Astrocyte (in vitro differentiated cells and primary cell): ENCODE measurements at regions not wholly inside any gene's neighbourhood (a gene's known extent, or its start where the extent isn't known, plus 50 kb on each side); places are given as distances from the start of the nearest gene placed in this dataset.

Experiments used
- DNase-seq: peaks from one replicate; pipeline ENCODE4 v3.0.0-alpha.2; 2010; ENCODE audit warnings: low read depth
- FAIRE-seq: peaks from 2 replicates; lab custom pipeline; 2011; peaks lifted over from hg19 to GRCh38; lab: Jason Lieb, UNC
- H2AFZ ChIP-seq: 2 replicates; pipeline ENCODE4 v1.6.0; 2012; ENCODE audit warnings: low read depth, low read length, inconsistent platforms
- H3K27ac ChIP-seq: 2 replicates; pipeline ENCODE4 v1.5.1; 2011; ENCODE audit warnings: low read depth, low read length, inconsistent platforms
- H3K27me3 ChIP-seq: 2 replicates; pipeline ENCODE4 v1.6.0; 2011; ENCODE audit warnings: low read length, inconsistent platforms; ENCODE audit not compliant: insufficient read depth
- H3K36me3 ChIP-seq: 2 replicates; pipeline ENCODE4 v1.5.1; 2011; ENCODE audit warnings: low read length, inconsistent platforms; ENCODE audit not compliant: insufficient read depth
- H3K4me1 ChIP-seq: 2 replicates; pipeline ENCODE4 v1.5.1; 2011; ENCODE audit warnings: low read length, inconsistent platforms; ENCODE audit not compliant: insufficient read depth
- H3K4me2 ChIP-seq: 2 replicates; pipeline ENCODE4 v1.6.0; 2012; ENCODE audit warnings: low read length, inconsistent platforms
- H3K4me3 ChIP-seq: 2 replicates; pipeline ENCODE4 v1.5.1; 2011; ENCODE audit warnings: low read depth, mild to moderate bottlenecking, low read length, inconsistent platforms; ENCODE audit not compliant: insufficient read depth
- H3K79me2 ChIP-seq: 2 replicates; pipeline ENCODE4 v1.6.0; 2012; ENCODE audit warnings: mild to moderate bottlenecking, low read length, inconsistent platforms; ENCODE audit not compliant: insufficient read depth
- H3K9ac ChIP-seq: 2 replicates; pipeline ENCODE4 v1.6.0; 2012; ENCODE audit warnings: mild to moderate bottlenecking, low read length, inconsistent platforms
- H3K9me3 ChIP-seq: 2 replicates; pipeline ENCODE4 v1.5.1; 2012; ENCODE audit warnings: low read depth, mild to moderate bottlenecking, low read length, inconsistent platforms; ENCODE audit not compliant: insufficient read depth
- H4K20me1 ChIP-seq: 2 replicates; pipeline ENCODE4 v1.6.0; 2012; ENCODE audit warnings: low read length, inconsistent platforms; ENCODE audit not compliant: insufficient read depth
- H3K27ac Mint-ChIP-seq: one replicate; pipeline ENCODE4 v1.8.0; 2021; ENCODE audit warnings: mild to moderate bottlenecking, mixed read lengths; ENCODE audit not compliant: unreplicated experiment
- H3K27me3 Mint-ChIP-seq: one replicate; pipeline ENCODE4 v1.8.0; 2021; ENCODE audit warnings: low read depth, mixed read lengths; ENCODE audit not compliant: unreplicated experiment
- H3K36me3 Mint-ChIP-seq: one replicate; pipeline ENCODE4 v1.8.0; 2021; ENCODE audit warnings: low read depth, mixed read lengths; ENCODE audit not compliant: unreplicated experiment
- H3K4me1 Mint-ChIP-seq: one replicate; pipeline ENCODE4 v1.8.0; 2021; ENCODE audit warnings: low read depth, mixed read lengths; ENCODE audit not compliant: unreplicated experiment
- H3K4me3 Mint-ChIP-seq: one replicate; pipeline ENCODE4 v1.8.0; 2021; ENCODE audit warnings: mild to moderate bottlenecking, moderate library complexity, mixed read lengths; ENCODE audit not compliant: unreplicated experiment
- H3K9me3 Mint-ChIP-seq: one replicate; pipeline ENCODE4 v1.8.0; 2021; ENCODE audit warnings: mild to moderate bottlenecking, mixed read lengths; ENCODE audit not compliant: unreplicated experiment
- EZH2 ChIP-seq: IDR thresholded peaks from 2 replicates; pipeline ENCODE4 v1.6.1; 2012; ENCODE audit warnings: mild to moderate bottlenecking, low read length, inconsistent platforms; ENCODE audit not compliant: insufficient read depth
- TF ChIP-seq, protein P1 (sequence below): IDR thresholded peaks from 2 replicates; pipeline ENCODE4 v1.5.1; 2011; ENCODE audit warnings: low read depth, mild to moderate bottlenecking, inconsistent platforms, low read length, moderate library complexity; ENCODE audit not compliant: insufficient read depth

DNA sequence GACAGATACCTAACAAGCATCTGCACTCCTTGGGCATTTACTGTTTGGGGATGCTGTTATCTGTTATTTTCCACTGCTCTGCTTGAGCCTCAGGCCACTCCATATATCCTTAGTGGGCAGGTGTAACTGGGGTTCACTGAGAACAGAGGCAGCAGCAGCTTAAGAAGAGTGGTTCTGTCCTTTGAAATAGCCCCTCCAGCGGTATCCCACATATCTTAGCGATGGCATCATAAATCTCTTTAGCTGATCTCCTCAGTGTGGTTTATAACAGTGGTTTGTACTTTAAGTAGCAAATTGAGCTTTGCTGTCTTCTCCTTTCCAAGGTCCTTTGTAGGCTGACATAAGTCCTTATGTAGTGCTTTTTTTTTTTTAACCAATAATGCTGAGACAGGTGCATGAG, 79.7 kb upstream of the RPRM start:
- no peak overlapping the region for H3K27ac Mint-ChIP-seq
- H3K36me3 Mint-ChIP-seq = no peaks in the 10 kb centered on the region
- DNase-seq = no peak
- Histone ChIP-seq H3K4me1 (no peaks in the 10 kb centered on the region), H3K4me3 (no peak overlapping the region), H2AFZ (no peak overlapping the region), H3K4me2 (no peak overlapping the region), H3K27ac (no peak overlapping the region), H4K20me1 (no peaks in the 10 kb centered on the region), H3K36me3 (no peaks in the 10 kb centered on the region), H3K9ac (no peak overlapping the region), H3K79me2 (no peaks in the 10 kb centered on the region), H3K9me3 (no peaks in the 10 kb centered on the region), H3K27me3 (no peaks in the 10 kb centered on the region)
- TF ChIP-seq EZH2 = no peak
- TF ChIP-seq, protein P1, sequence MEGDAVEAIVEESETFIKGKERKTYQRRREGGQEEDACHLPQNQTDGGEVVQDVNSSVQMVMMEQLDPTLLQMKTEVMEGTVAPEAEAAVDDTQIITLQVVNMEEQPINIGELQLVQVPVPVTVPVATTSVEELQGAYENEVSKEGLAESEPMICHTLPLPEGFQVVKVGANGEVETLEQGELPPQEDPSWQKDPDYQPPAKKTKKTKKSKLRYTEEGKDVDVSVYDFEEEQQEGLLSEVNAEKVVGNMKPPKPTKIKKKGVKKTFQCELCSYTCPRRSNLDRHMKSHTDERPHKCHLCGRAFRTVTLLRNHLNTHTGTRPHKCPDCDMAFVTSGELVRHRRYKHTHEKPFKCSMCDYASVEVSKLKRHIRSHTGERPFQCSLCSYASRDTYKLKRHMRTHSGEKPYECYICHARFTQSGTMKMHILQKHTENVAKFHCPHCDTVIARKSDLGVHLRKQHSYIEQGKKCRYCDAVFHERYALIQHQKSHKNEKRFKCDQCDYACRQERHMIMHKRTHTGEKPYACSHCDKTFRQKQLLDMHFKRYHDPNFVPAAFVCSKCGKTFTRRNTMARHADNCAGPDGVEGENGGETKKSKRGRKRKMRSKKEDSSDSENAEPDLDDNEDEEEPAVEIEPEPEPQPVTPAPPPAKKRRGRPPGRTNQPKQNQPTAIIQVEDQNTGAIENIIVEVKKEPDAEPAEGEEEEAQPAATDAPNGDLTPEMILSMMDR = no peak
- H3K9me3 Mint-ChIP-seq = peaks cover 3% of the 10 kb centered on the region
- H3K27me3 Mint-ChIP-seq = no peaks in the 10 kb centered on the region
- no peak for FAIRE-seq
- no peak overlapping the region for H3K4me3 Mint-ChIP-seq
- H3K4me1 Mint-ChIP-seq = no peaks in the 10 kb centered on the region

DNA sequence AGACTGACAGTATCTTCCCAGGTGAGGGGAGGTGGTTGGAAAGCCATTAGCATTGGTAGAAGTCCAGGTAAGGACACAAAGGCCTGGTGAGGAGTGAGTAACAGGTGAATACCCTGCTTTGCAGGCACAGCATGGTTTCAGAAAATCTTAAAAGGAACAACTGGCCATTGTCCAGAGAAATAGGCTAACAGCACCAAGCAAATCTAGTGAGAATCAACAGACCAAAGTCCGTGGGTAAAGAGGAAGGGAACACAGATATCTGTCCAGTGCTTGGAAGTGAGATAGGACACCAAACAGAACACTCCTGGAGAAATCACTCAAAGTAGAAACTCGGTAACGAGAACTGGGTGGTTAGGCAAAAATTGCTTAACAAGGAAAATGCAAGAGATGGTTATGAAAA, 88.8 kb upstream of the RPRM start:
- Histone ChIP-seq H3K9ac (no peak overlapping the region), H3K4me1 (no peaks in the 10 kb centered on the region), H3K9me3 (no peaks in the 10 kb centered on the region), H3K79me2 (no peaks in the 10 kb centered on the region), H3K36me3 (no peaks in the 10 kb centered on the region), H3K27me3 (no peaks in the 10 kb centered on the region), H3K4me2 (no peak overlapping the region), H3K4me3 (no peak overlapping the region), H2AFZ (no peak overlapping the region), H4K20me1 (no peaks in the 10 kb centered on the region), H3K27ac (no peak overlapping the region)
- Mint-ChIP-seq H3K4me1 (no peaks in the 10 kb centered on the region), H3K9me3 (peaks cover 2% of the 10 kb centered on the region), H3K4me3 (no peak overlapping the region), H3K36me3 (no peaks in the 10 kb centered on the region), H3K27me3 (no peaks in the 10 kb centered on the region), H3K27ac (no peak overlapping the region)
- TF ChIP-seq EZH2 = no peak
- TF ChIP-seq, protein P1 = no peak
- FAIRE-seq = no peak
- DNase-seq = no peak

DNA sequence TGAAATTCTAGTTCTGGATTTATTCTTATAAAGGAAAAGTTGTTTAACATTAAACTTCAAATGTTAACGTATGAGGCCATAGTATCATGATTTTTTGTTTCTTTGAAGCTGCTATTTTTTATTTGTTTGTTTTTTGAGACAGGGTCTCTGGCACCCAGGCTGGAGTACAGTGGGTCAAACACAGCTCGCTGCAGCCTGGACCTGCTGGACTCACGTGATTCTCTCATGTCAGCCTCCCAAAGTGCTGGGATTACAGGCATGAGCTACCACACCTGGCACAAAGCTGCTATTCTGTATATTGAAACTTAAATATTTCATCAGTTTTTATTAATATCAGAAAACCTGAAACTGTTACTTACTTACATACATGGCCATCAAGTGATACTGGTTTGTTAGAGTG, 89.5 kb upstream of the RPRM start:
- no peak overlapping the region for H2AFZ ChIP-seq
- no peak for TF ChIP-seq EZH2
- TF ChIP-seq, protein P1 = no peak
- H3K27ac Mint-ChIP-seq = no peak overlapping the region

More for the DNA sequence above, 89.5 kb upstream of the RPRM start:
- Histone ChIP-seq H3K79me2 (no peaks in the 10 kb centered on the region), H3K36me3 (no peaks in the 10 kb centered on the region), H3K27ac (no peak overlapping the region), H3K9me3 (no peaks in the 10 kb centered on the region), H3K4me3 (no peak overlapping the region), H3K27me3 (no peaks in the 10 kb centered on the region), H3K4me1 (no peaks in the 10 kb centered on the region), H3K9ac (no peak overlapping the region), H3K4me2 (no peak overlapping the region), H4K20me1 (no peaks in the 10 kb centered on the region)
- Mint-ChIP-seq H3K27me3 (no peaks in the 10 kb centered on the region), H3K4me1 (no peaks in the 10 kb centered on the region), H3K9me3 (peaks cover 2% of the 10 kb centered on the region), H3K4me3 (no peak overlapping the region), H3K36me3 (no peaks in the 10 kb centered on the region)
- DNase-seq = no peak
- FAIRE-seq = no peak
